Motor neuron (in vitro differentiated cells): ENCODE measurements at regions not wholly inside any gene's neighbourhood (a gene's known extent, or its start where the extent isn't known, plus 50 kb on each side); places are given as distances from the start of the nearest gene placed in this dataset.

Experiments
- ATAC-seq, 8 experiments: fragments of 200-7000 bp; cut with Tn5 transposase; replicated peaks in 6 of 8; 2 replicates each; pipeline ENCODE4 v1.8.0; 2021; ENCODE audit warnings: mild to moderate bottlenecking in 8 of 8, moderate library complexity in 8 of 8
- H3K27ac ChIP-seq, 2 donors: fragments of 250-450 bp; sonication (Bioruptor Pico); 2 replicates each; pipeline ENCODE4 v1.9.0; 2021; ENCODE audit warnings: antibody characterized with exemption in 2 of 2, mild to moderate bottlenecking in 2 of 2, moderate library complexity in 1 of 2
- H3K4me1 ChIP-seq, 2 donors: fragments of 250-450 bp; sonication (Bioruptor Pico); replicated peaks in 1 of 2; 2 replicates each; pipeline ENCODE4 v1.6.1; 2021; ENCODE audit warnings: antibody characterized with exemption in 2 of 2, mild to moderate bottlenecking in 2 of 2, moderate library complexity in 1 of 2
- H3K4me3 ChIP-seq, 5 donors: fragments of 250-450 bp; sonication (Bioruptor Pico); 2 replicates each; pipeline ENCODE4 v1.9.0; 2021; ENCODE audit warnings: antibody characterized with exemption in 5 of 5, mild to moderate bottlenecking in 5 of 5, moderate library complexity in 4 of 5
- WGBS, 10 experiments: fragments of 450-650 bp; shearing (Covaris generic); methylation state at CpG; one replicate each; pipeline ENCODE4 v1.0.0; 2022; 5-methylcytosine and 5-hydroxymethylcytosine counted together
- in situ Hi-C, 9 experiments: fragments of 400-800 bp; cut with MboI; loops; one replicate each; pipeline ENCODE4 v1.15.0; 2021; ENCODE audit warnings: low sequenced_read_pairs in 9 of 9, low pct_unique_long_range_greater_than_20kb in 2 of 9; ENCODE audit not compliant: unreplicated experiment in 9 of 9

- no peak overlapping the region for H3K4me3 ChIP-seq
- peak in 6 of 8 experiments; percentile 57 to 90 (median 84) for ATAC-seq
- H3K27ac ChIP-seq = no peak overlapping the region
- WGBS, 10 experiments = 17 to 100% (median 60%) methylated on average over 1 to 13 of the region's 20 CpGs; no CpG with 5 or more reads in 1 of the 10 experiments
- in situ Hi-C loops = no loop called here
- peaks cover 11 to 19% of the 10 kb centered on the region in 2 donors for H3K4me1 ChIP-seq
Measured at GRCh38 chr11:134654161-134654915, 242.3 kb upstream of the B3GAT1 start.

- Histone ChIP-seq H3K27ac (no peak overlapping the region), H3K4me3 (no peak overlapping the region), H3K4me1 (peaks cover 11 to 24% of the 10 kb centered on the region in 2 donors)
- in situ Hi-C loops = no loop called here
- no peak for ATAC-seq
- WGBS, 10 experiments = 0 to 100% (median 67%) methylated on average over 1 to 6 of the region's 8 CpGs; no CpG with 5 or more reads in 3 of the 10 experiments
Measured at GRCh38 chr11:134652586-134653255, 240.7 kb upstream of the B3GAT1 start.

- 0 to 82% (median 30%) methylated on average over 1 to 2 of the region's 5 CpGs; no CpG with 5 or more reads in 6 of the 10 experiments for WGBS, 10 experiments
Measured at GRCh38 chr11:134647066-134647743, 235.2 kb upstream of the B3GAT1 start.

GRCh38 chr11:134646561-134646960 is 234.5 kb upstream of the B3GAT1 start:
- Histone ChIP-seq H3K27ac (peak overlapping the region in 1 of 2 donors; percentile 20), H3K4me3 (no peak overlapping the region), H3K4me1 (peaks cover 26 to 31% of the 10 kb centered on the region in 2 donors)
- in situ Hi-C loops = no loop called here
- ATAC-seq = no peak

More at GRCh38 chr11:134647066-134647743, 235.2 kb upstream of the B3GAT1 start:
- H3K4me1 ChIP-seq = peaks cover 26 to 31% of the 10 kb centered on the region in 2 donors
- H3K27ac ChIP-seq = no peak overlapping the region
- in situ Hi-C loops = no loop called here
- H3K4me3 ChIP-seq = no peak overlapping the region
- peak in 5 of 8 experiments; percentile 33 to 79 (median 75) for ATAC-seq

- in situ Hi-C loops = no loop called here
- WGBS, 10 experiments = 57 to 100% (median 77%) methylated on average over 1 to 4 of the region's 5 CpGs; no CpG with 5 or more reads in 4 of the 10 experiments
- no peak for ATAC-seq
- no peak overlapping the region for H3K4me3 ChIP-seq
- H3K27ac ChIP-seq = no peak overlapping the region
- peaks cover 26 to 31% of the 10 kb centered on the region in 2 donors for H3K4me1 ChIP-seq
Measured at GRCh38 chr11:134645576-134645975, 233.5 kb upstream of the B3GAT1 start.

GRCh38 chr11:134644476-134645456 is 232.7 kb upstream of the B3GAT1 start:
- in situ Hi-C loops = no loop called here
- Histone ChIP-seq H3K4me3 (no peak overlapping the region), H3K4me1 (peaks cover 26 to 31% of the 10 kb centered on the region in 2 donors), H3K27ac (no peak overlapping the region)
- 5 to 100% (median 69%) methylated on average over 1 to 13 of the region's 20 CpGs; no CpG with 5 or more reads in 1 of the 10 experiments for WGBS, 10 experiments
- ATAC-seq = peak in 5 of 8 experiments; percentile 15 to 62 (median 32)

GRCh38 chr11:134643115-134644012 is 231.3 kb upstream of the B3GAT1 start:
- in situ Hi-C loops = no loop called here
- 3 to 50% (median 25%) methylated on average over 2 to 18 of the region's 24 CpGs for WGBS, 10 experiments
- ATAC-seq = peak in 2 of 8 experiments; percentile 5 to 57
- Histone ChIP-seq H3K27ac (no peak overlapping the region), H3K4me1 (peaks cover 26 to 31% of the 10 kb centered on the region in 2 donors), H3K4me3 (no peak overlapping the region)

GRCh38 chr11:134642206-134642605 is 230.2 kb upstream of the B3GAT1 start:
- WGBS, 10 experiments = 50 to 100% (median 80%) methylated on average over 1 to 3 of the region's 3 CpGs; no CpG with 5 or more reads in 6 of the 10 experiments
- peaks cover 16 to 26% of the 10 kb centered on the region in 2 donors for H3K4me1 ChIP-seq
- H3K4me3 ChIP-seq = no peak overlapping the region
- ATAC-seq = no peak
- in situ Hi-C loops = no loop called here
- no peak overlapping the region for H3K27ac ChIP-seq

- 10 to 84% (median 39%) methylated on average over 2 to 10 of the region's 17 CpGs; no CpG with 5 or more reads in 3 of the 10 experiments for WGBS, 10 experiments
- H3K4me3 ChIP-seq = no peak overlapping the region
- H3K27ac ChIP-seq = no peak overlapping the region
- ATAC-seq = no peak
- in situ Hi-C loops = no loop called here
- H3K4me1 ChIP-seq = peaks cover 7 to 16% of the 10 kb centered on the region in 2 donors
Measured at GRCh38 chr11:134640971-134641968, 229.2 kb upstream of the B3GAT1 start.

GRCh38 chr11:134640536-134640935 is 228.5 kb upstream of the B3GAT1 start:
- ATAC-seq = no peak
- H3K4me3 ChIP-seq = no peak overlapping the region
- H3K4me1 ChIP-seq = peaks cover 6 to 22% of the 10 kb centered on the region in 2 donors
- in situ Hi-C loops = no loop called here
- WGBS, 10 experiments = 8 to 100% (median 83%) methylated on average over 1 to 2 of the region's 5 CpGs; no CpG with 5 or more reads in 7 of the 10 experiments
- H3K27ac ChIP-seq = no peak overlapping the region
